Brain microvascular endothelial cell (primary cell): ENCODE measurements at regions not wholly inside any gene's neighbourhood (a gene's known extent, or its start where the extent isn't known, plus 50 kb on each side); places are given as distances from the start of the nearest gene placed in this dataset.

Experiments used
- DNase-seq: peaks from one replicate; pipeline ENCODE4 v3.0.0-alpha.2; 2020
- H3K27ac ChIP-seq: fragments of 250-450 bp; sonication (Bioruptor Pico); 2 replicates; pipeline ENCODE4 v1.5.1; 2020; ENCODE audit warnings: mild to moderate bottlenecking, moderate library complexity
- H3K27me3 ChIP-seq: fragments of 250-450 bp; sonication (Bioruptor Pico); replicated peaks from 2 replicates; pipeline ENCODE4 v1.5.1; 2020; ENCODE audit warnings: mild to moderate bottlenecking
- H3K36me3 ChIP-seq: fragments of 250-450 bp; sonication (Bioruptor Pico); replicated peaks from 2 replicates; pipeline ENCODE4 v1.5.1; 2020; ENCODE audit warnings: mild to moderate bottlenecking
- H3K4me3 ChIP-seq: 2 replicates; pipeline ENCODE4 v1.5.1; 2011; ENCODE audit warnings: low read depth, mild to moderate bottlenecking, control low read depth, low read length, moderate library complexity
- CTCF ChIP-seq: IDR thresholded peaks from 2 replicates; pipeline ENCODE4 v1.5.1; 2011; ENCODE audit warnings: low read depth, mild to moderate bottlenecking, moderate library complexity, low read length, control low read depth, inconsistent platforms; ENCODE audit errors: missing control alignments
- in situ Hi-C: cut with HindIII; loops from 2 replicates; pipeline ENCODE4 v1.10.0; 2017; ENCODE audit warnings: low sequenced_read_pairs, low pct_ligation_motif_present

DNA sequence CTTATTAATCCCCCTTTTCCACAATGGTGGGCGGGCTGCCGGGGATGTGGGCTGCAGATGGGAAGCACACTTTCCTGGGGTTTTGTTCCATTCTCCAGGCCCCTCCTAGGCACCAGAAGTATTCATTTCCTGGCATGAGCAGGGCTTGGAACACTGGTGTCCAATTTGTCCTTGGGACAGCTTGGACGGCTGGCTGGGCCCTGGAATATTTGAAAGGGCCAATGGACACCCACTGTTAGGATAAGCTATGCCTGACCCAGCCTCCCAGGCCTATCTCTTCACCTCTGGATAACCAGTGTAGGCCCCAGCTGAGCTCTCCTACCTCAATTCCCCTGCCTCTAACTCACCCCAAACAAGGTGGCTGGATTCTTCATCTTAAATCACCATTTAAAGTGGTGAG is 354.9 kb downstream of the PTEN start:
- no peak for TF ChIP-seq CTCF
- in situ Hi-C loops: no loop called here
- no peak for DNase-seq
- Histone ChIP-seq H3K4me3 (no peak overlapping the region), H3K36me3 (no peaks in the 10 kb centered on the region), H3K27ac (no peak overlapping the region), H3K27me3 (no peaks in the 10 kb centered on the region)

DNA sequence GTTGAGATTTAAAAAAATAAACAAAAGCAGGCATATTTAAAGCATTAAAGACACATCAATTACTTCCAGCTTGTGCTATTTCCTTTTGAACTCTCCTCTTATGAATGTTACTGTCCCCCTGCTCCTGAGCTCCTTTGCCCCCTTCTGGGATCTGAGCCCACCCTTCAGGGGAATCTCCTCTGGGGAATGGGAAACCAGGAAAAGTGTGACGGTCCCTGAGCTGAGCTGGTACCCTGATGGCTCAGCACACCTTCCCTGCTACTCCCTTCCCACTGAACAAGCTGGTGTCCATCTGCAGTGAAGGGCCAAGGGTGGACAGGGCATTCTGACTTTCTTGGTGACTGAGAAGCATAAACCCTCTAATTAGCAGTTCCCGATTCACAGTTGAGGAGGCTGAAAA is 356.3 kb downstream of the PTEN start:
- Histone ChIP-seq H3K27ac (no peak overlapping the region), H3K4me3 (no peak overlapping the region), H3K27me3 (no peaks in the 10 kb centered on the region), H3K36me3 (no peaks in the 10 kb centered on the region)
- in situ Hi-C loops: no loop called here
- no peak for DNase-seq
- no peak for TF ChIP-seq CTCF

DNA sequence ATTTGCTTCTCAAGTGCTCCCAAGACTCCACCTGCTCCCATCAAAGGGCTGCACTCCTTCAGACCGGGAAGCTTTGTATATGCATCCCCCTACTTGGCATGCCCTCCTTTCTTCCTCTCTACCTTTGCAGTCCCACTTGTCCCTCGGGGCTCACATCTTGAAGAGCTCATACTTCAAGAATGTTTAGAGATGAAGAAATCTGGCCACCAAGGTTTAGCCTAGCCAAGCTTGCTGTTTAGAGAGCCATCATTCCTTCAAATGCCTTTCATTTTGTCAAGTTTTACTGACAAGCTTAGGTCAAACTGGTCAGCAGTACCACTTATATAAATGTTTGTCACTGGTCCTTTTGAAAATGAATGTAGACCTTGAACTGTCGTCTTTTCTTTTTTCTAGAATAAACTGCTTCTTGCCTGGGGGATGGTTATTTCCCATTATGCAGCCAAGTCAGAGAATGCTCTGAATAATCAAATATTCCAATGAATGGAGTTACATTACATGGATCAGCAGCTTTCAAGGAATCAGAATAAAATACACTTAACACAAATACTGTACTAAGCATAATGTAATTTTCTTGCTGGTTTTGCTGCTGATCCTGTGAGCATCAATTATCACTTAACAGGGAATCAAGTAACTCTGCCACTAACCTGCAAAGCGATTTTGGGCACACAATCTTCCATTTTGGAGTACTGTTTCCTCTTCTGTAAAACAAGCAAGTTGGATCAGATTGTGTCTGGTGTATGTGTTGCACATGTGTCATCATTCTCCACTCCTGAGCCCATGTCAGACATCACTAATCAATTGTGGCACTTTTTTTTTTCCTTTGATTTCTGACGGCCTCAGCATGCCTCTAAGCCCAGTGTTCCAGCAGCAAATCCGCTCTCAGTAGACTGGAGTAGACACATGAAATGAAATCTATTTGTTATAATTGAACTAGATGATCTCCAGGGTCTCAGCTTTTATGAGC is 357.9 kb downstream of the PTEN start:
- no peak overlapping the region for H3K4me3 ChIP-seq
- H3K27ac ChIP-seq: no peak overlapping the region
- no peak for TF ChIP-seq CTCF
- DNase-seq: no peak
- H3K27me3 ChIP-seq: no peaks in the 10 kb centered on the region
- in situ Hi-C loops: no loop called here
- H3K36me3 ChIP-seq: no peaks in the 10 kb centered on the region

- Histone ChIP-seq H3K27ac (no peak overlapping the region), H3K27me3 (no peaks in the 10 kb centered on the region), H3K36me3 (no peaks in the 10 kb centered on the region), H3K4me3 (no peak overlapping the region)
- no peak for DNase-seq
- no peak for TF ChIP-seq CTCF
- in situ Hi-C loops: no loop called here
Observed at GRCh38 chr10:88222881-88223280, 359.5 kb downstream of the PTEN start.
